Heart left ventricle (tissue), 13 donors: ENCODE measurements at regions not wholly inside any gene's neighbourhood (a gene's known extent, or its start where the extent isn't known, plus 50 kb on each side); places are given as distances from the start of the nearest gene placed in this dataset.

Experiments used
- POLR2A ChIP-seq, 2 donors: fragments of 450-650 bp; IDR thresholded peaks; one replicate each; pipeline ENCODE4 v1.6.1; 2017; ENCODE audit warnings: antibody characterized with exemption in 2 of 2, mild to moderate bottlenecking in 2 of 2, moderate library complexity in 2 of 2
- TF ChIP-seq, protein P1 (sequence below), 12 donors: fragments of 200-600 bp; sonication (generic) in 4 of 12; IDR thresholded peaks; one replicate each; pipeline versions ENCODE4 v1.5.0 to v1.8.0; 2018 to 2022; ENCODE audit warnings: antibody characterized with exemption in 12 of 12, mild to moderate bottlenecking in 5 of 12
- donor health status: ischemic (EF 13 %, LVEDD 7.1; RV severe dilation, severe dysfunction).
- donor health status: DM: no; HTN: yes; CAD: no.
- donor health status: DM: no; HTN: no; CAD: no.
- donor health status: ischemic (EF 25% LVEDD 6.9; RV normal size, moderate dysfunction).
- donor health status: ischemic (EF 25% LVEDD 5.7; RV mildly dilated, moderate dysfunction).
- donor health status: ischemic (EF 35%, LVEDD 5.7; RV mildly dilated, moderate dysfunction).
- donor health status: nonischemic (EF 11% LVEDD 7.7; RV severe dilation, severe dysfunction).
- donor health status: DM: yes; HTN: yes; CAD: no.
- donor health status: PGD.
- donor health status: ischemic (EF 29% LVEDD 5.4; RV normal size, mild dysfunction).
- donor health status: nonischemic (EF 23%, LVEDD 6.1; RV moderate dilation, normal function).

DNA sequence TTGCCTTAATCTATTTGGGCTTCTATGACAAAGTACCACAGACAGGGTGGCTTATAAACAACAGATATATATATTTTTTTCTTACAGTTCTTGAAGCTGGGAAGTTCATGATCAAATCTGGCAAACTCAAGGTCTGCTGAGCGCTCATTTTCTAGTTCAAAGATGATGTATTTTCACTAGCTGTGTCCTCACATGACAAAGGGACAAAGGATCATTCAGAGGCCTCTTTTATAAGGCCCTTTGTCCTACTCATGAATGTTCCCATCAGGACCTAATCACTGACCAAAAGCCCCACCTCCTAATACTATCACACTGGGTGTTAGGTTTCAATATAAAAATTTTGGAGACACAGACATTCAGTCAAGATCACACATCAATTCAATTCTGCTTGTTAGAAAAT is 2025.2 kb downstream of the PCDH7 start:
- TF ChIP-seq, protein P1, sequence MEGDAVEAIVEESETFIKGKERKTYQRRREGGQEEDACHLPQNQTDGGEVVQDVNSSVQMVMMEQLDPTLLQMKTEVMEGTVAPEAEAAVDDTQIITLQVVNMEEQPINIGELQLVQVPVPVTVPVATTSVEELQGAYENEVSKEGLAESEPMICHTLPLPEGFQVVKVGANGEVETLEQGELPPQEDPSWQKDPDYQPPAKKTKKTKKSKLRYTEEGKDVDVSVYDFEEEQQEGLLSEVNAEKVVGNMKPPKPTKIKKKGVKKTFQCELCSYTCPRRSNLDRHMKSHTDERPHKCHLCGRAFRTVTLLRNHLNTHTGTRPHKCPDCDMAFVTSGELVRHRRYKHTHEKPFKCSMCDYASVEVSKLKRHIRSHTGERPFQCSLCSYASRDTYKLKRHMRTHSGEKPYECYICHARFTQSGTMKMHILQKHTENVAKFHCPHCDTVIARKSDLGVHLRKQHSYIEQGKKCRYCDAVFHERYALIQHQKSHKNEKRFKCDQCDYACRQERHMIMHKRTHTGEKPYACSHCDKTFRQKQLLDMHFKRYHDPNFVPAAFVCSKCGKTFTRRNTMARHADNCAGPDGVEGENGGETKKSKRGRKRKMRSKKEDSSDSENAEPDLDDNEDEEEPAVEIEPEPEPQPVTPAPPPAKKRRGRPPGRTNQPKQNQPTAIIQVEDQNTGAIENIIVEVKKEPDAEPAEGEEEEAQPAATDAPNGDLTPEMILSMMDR (IDR thresholded peaks at IDR 0.05), result no peak
- TF ChIP-seq POLR2A (IDR thresholded peaks at IDR 0.05), result no peak
